EL (cell line): ENCODE measurements at regions not wholly inside any gene's neighbourhood (a gene's known extent, or its start where the extent isn't known, plus 50 kb on each side); places are given as distances from the start of the nearest gene placed in this dataset.
"Not testable (repeated sequence)": the region's sequence is repeated elsewhere in the genome, so short reads cannot be mapped to it uniquely, and the experiment has no call there.

Experiments used
- DNase-seq: peaks from one replicate; pipeline ENCODE4 v3.0.0-alpha.2; 2016

DNA sequence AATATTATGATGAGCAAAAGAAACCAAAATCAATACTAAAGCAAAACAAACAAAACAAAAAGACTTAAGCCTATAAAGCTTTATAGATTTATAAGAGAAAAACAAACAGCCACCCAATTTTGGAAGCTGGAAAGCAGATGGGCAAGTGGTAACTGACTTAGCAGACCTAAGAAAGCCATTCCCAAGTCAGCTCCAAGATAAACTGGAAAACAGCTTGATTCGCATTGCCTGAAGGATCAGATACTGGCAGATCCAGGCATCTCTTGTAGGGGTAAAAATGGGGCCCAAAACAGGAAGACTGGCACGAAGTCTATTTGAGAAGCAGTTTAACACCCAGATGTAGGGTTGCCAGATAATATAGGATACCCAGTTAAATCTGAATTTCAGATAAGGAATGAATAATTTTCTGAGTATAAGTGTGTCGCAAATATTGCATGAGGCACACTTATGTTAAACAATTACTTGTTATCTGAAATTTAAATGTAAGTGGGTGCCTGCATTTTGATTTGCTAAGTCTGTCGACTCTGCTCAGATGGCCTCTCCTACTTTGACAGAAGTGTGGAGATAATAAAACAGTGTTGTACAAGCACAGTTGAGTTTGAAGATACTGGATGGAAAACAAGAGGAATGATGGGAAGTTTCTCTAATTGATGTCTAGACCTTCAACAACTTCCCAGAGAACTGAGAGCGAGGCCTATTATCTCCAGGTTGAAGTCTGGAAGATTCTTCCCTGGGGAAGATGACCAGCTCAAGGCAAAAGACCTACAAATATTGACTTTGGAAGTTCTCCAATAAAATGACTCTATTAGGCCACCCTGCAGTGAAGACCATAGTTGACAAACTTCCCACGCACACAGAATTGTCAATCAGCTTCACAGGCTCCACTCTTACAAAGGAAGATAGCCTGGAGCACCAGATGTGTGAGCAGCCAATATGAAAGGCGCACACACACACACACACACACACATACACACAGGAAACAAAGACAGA lies 113.4 kb downstream of the FAM50B start:
- no peak for DNase-seq

- no peak for DNase-seq
Measured at GRCh38 chr6:3963426-3963825, 114.3 kb downstream of the FAM50B start.

DNA sequence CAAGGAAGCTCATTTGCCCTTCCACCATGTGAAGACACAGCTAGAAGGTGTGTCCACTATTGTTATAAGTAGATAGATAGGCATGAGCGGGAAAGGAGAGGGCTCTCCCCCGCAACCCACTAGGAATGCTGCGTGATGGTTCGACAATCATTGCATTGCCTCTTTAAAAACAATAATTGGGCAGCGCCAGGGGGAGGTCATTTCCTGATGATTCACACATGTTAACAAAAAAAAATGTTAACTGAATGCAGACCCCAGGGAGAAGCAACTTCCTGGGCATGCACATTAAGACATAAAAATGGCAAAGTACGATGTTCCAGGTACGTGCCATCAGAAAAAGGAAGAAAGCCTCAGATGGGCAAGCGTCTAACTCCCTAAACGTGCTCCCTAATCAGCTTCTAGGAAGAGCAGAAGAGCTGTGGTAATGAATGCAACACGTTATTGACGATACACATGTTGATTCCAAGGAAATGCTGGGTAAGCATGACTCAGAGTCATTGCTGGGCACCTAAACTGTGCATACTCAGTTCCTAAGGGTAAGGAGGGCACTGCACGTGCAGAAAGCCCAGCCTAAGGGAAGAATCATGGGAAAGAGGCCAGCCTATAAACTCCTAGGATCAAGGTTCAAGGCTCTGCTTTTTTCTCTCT lies 113.7 kb downstream of the FAM217A start:
- DNase-seq = peak; percentile 47

- no peak for DNase-seq
Measured at GRCh38 chr6:3966426-3966825, 112.5 kb downstream of the FAM217A start.

GRCh38 chr6:3970097-3970496 lies 108.8 kb downstream of the FAM217A start:
- no peak for DNase-seq

- DNase-seq = not testable (repeated sequence)
Measured at GRCh38 chr6:3973152-3973551, 105.8 kb downstream of the FAM217A start.

GRCh38 chr6:3977875-3978711 lies 100.8 kb downstream of the FAM217A start:
- DNase-seq = peak; percentile 94

- not testable (repeated sequence) for DNase-seq
Measured at GRCh38 chr6:3978966-3979365, 100.0 kb downstream of the FAM217A start.

- no peak for DNase-seq
Measured at GRCh38 chr6:3981917-3982316, 97.0 kb downstream of the FAM217A start.

GRCh38 chr6:3983778-3984177 lies 95.2 kb downstream of the FAM217A start:
- no peak for DNase-seq

GRCh38 chr6:3984494-3984893 lies 94.4 kb downstream of the FAM217A start:
- no peak for DNase-seq

GRCh38 chr6:3986241-3986640 lies 92.7 kb downstream of the FAM217A start:
- DNase-seq = no peak

- DNase-seq = peak; percentile 86
Measured at GRCh38 chr6:3987053-3987452, 91.9 kb downstream of the FAM217A start.

- no peak for DNase-seq
Measured at GRCh38 chr6:3987576-3987975, 91.4 kb downstream of the FAM217A start.

DNA sequence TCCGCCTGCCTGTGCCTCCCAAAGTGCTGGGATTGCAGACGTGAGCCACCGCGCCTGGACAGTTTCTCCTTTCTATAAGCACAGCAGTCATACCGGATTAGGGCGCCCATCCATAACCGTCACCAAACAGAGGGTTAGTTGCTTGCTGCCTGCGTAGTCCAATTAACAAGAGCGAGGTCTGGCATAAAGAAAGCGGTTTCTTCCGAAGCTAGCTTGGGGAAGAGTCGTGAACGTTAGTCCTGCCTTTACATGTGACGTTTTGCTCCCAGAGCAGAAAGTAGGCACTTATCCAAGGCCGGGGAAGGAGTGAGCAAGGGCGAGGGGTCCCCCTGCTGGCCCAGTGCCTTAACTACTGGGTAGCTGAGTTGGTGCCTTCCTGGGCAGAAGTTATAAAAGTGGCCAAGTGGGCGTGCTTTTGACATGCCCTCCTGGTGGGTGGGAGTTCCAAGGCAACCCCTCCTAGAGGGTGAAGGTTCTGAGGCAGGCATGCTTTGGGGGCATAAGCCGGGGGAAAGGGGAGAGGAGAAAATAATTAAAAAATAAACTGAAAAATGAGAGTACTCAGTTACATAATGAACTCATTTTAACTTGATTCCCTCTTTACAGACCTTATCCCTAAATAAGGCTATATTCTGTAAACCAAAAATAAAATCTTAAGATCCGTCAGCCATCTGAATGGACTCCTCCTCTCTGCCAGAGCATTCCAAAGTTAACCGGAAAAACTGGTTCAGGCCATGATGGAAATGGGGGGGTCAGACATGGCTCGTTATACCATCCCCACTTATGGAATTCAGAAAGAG lies 88.0 kb downstream of the FAM217A start:
- peak; percentile 89 for DNase-seq

GRCh38 chr6:3991941-3992340 lies 87.0 kb downstream of the FAM217A start:
- no peak for DNase-seq

GRCh38 chr6:3996349-3996748 lies 82.6 kb downstream of the FAM217A start:
- DNase-seq = no peak

DNA sequence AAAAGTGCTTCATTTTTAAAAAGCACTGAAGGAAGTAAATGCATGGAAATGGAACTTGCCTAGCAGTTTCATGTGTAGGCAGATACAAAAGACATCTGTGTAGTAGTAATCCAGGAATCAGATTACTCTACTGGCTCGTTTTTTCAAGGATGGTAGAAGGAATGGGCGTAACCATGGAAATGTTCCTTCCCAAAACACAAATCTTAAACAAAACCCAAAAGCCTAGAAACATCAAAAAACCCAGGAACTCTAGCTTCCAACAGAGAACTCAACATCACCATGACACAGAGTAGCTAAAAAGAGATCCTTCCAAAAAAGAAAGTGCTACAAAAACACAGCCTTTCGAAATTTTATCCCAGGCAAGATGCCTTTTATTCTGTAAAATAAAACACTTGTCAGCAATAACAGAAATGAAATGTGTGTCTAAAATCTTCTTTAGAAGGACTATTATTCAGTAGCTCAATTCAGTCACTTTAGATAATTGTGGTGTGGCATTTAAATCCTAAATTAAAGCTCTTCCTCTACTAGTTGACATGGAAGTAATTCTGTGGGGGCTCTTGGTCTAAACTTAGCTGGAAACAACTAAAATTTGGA lies 81.7 kb downstream of the FAM217A start:
- no peak for DNase-seq

- DNase-seq = no peak
Measured at GRCh38 chr6:3999800-4000661, 78.9 kb downstream of the FAM217A start.

DNA sequence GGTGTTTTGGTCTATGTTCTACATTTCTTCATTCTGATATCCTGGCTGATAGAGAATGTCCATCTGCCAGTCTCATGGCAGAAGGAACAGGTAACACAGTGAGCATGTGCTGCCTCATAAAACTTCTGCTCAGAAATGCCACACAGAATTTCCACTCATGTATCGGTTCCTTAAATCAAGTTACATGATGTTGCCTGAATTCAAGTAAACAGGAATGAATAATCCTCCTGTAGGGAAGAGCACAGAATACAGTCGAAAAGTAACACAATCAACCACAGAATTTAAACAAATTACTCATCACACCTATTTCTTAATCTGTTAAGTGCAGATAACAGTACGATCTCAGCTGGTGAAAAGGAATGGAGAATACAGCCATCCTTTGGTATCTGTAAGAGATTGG lies 74.7 kb downstream of the FAM217A start:
- DNase-seq = no peak
